Hematopoietic multipotent progenitor cell treated with erythropoietin and hydrocortisone succinate and interleukin-3 and kit ligand, for 17 days (in vitro differentiated cells): ENCODE measurements at regions not wholly inside any gene's neighbourhood (a gene's known extent, or its start where the extent isn't known, plus 50 kb on each side); places are given as distances from the start of the nearest gene placed in this dataset.

Experiments used
- DNase-seq: peaks from one replicate; pipeline ENCODE4 v3.0.0-alpha.2; 2015; ENCODE audit warnings: low spot score

DNA sequence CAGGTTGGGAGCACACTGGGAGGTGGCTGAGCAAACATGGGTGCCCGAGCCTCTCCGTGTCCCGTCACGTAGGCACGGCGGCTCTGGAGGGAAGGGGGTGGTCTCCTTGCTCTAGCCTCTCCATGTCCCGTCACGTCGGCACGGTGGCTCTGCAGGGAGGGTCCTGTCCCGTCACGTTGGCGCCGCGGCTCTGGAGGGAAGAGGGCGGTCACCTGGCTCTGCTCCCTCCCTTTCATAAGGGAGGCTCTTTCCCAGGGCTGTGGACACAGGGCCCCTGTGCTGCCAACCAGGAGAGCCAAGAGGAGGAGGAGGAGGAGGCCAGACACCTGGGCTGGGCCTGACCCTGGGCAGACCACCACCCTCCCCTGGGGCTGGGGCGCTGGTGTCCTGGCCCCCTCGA, 1173.7 kb downstream of the BRD1 start:
- DNase-seq: no peak

DNA sequence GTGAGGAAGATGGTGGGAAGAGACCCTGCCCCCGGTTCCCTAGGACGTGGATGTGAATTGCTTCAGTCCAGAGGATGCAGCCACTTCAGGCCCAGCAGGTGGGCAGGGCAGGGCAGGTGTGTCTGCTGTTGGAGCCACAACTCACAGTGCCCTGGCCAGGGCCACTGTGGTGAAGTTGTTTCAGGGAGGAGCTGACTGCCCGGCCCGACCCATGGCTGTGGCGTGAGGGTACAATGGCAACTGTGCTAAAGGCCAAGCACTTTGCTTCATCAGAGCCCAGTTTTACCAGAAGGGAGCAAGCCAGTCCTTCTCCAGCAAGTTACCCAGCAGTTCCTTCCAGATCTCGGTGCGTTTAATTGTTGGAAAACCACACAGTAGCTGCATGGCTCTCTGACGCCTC, 1174.4 kb downstream of the BRD1 start:
- DNase-seq: no peak

DNA sequence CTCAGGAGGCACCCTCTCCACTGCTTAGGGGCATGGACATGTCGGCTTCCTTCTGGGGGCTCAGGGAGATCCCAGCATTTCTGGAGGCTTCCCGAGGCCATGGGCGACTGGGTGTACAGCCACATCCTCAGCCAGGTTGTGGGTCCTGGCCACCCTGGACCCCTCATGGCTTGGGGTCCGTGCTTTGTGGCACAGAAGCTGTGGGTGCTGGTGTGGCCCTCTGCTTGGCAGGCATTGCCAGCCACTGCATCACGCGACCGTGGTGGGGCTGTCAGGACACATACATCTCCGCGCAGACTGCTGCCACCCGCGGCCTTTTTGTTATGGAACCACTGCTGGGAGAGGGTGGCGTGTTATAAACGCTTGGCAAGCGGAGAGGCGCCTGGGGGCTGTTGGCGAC, 1174.9 kb downstream of the BRD1 start:
- DNase-seq: no peak

DNA sequence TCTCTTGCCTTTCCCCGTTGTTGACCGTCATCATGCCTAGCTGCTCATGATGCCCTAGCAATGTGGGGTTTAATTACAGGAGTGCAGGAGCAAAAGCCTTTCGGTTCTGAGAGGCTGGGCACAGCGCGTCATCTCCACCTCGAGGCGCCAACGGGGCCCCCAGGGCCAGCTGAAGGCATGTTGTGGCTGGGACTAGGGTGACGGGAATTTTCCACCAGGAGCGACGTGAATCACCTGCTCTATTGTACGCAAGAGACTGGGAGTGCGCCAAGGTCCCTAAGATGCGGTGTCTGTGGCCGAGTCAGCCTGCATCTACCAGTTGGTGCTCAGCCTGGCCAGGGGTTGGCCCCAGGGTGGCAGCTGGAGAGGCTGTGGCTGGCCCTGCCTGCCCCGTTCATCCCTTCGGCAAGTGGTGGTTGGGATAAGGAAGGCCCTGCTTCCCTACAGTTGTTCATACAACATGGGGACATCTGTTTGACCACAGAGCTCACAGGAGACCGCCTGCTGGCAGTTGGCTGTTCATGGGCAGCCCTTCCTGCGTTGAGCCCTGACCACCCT, 1175.6 kb downstream of the BRD1 start:
- no peak for DNase-seq

DNA sequence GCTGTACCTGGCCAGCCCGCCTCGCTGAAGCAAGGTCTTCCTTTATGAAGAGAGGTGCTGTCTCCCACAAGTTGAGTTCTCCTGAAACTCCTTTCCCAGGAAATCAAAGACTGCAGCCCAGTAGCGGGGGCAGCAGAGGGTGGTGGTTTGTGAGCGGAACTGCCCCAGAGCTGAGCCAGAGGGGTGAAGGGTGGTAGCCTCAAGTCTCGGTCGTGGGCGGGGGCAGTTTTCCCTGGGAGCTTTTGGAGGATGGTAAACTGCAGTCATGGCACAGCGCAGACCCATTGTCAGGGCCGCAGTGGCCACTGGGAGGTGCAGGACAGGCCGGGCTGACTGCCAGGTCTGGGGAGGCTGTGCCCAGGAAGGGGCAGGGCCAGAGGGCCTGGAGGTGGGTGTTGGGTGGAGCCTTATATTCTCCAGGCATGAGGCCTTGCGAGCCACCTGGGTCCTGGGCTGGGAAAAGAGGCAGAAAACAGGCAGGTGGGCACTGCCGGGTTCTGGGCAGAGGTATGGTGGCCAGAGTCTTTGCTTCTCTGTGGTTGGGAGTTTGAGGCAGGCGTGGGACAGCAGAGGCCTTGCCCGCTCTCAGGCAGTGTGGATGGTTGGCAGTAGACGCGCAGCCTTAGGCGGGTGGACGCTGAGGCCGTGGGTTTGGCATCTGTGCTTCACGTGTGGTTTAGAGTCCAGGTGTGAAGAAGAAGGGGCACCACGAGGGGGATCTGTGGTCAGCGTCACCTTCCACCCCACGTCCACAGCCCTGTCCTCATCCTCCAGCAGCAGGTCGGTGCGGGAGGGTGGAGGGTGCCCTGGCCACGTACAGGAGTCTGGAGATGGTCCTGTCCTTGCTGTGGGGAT, 1176.4 kb downstream of the BRD1 start:
- DNase-seq: no peak

DNA sequence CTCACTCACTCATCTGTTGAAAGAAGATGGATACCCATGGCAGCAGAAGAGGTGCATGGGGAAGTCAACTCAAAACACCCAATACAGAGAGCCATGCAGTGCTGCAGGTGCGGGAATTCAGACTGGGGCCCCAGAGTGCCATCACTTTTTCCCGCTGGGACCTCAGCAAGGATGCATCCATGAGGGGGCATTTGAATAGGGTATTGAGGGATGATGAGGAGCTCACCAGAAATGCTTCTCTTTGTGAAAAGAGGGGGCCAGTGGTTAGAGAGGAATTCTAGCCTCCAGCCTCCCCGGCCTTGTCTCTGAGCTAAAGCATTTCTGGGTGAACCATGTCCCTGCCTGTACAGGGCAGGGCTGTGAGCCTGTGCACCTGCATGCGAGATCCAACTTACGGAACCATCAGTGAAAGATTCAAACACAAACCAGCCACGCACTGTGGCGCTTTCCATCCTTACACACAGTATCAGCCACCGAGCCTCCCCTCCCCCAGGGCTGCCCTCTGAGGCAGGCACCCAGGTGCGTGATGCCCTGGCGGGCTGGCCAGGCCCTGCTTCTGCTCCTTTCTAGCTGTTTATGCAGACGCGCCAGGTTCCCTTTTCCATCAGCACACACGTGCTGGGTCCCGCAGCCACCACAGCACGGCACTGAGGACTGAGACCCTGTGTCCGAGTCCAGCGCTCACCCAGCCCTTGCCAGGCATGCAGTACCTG, 1177.2 kb downstream of the BRD1 start:
- no peak for DNase-seq

DNA sequence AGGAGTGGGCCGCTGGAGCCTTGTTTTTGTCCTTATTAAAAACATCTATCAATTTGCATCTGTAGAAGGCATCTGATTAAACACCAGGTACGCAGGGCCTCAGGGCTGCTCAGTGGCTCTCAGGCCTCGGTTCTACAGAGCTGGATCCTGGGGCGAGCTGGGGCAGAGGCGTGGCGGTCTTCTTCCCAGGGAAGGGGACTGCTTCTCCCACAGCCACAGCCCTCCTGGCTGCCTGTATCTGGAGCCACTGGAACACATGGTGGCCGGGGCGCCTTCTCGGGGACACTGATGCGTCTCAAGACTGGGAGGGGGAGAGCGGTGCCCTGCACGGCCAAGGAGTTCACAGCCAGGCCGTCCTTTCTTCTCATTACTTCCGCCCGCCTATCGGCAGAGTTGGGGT, 1178.2 kb downstream of the BRD1 start:
- DNase-seq: no peak

DNA sequence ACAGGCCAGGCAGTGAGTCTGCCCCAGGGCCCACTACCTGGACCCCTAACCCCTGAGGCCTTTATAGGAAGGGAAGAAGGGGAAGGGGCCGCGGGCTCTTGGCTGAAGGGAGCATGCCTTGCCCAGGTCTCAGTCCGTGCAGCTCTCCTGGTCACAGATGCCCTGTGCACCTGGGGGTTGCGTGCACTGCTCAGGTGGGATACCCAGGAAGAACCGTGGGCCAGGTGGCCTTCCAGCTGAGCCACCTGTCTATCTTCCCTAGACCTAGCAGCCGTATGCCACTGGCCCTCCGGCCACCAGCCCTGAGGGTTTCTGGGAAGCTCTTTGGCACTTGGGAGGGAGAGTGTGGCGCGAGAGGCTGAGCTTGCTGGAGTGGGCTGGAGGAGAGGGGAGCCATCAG, 1178.6 kb downstream of the BRD1 start:
- no peak for DNase-seq

DNA sequence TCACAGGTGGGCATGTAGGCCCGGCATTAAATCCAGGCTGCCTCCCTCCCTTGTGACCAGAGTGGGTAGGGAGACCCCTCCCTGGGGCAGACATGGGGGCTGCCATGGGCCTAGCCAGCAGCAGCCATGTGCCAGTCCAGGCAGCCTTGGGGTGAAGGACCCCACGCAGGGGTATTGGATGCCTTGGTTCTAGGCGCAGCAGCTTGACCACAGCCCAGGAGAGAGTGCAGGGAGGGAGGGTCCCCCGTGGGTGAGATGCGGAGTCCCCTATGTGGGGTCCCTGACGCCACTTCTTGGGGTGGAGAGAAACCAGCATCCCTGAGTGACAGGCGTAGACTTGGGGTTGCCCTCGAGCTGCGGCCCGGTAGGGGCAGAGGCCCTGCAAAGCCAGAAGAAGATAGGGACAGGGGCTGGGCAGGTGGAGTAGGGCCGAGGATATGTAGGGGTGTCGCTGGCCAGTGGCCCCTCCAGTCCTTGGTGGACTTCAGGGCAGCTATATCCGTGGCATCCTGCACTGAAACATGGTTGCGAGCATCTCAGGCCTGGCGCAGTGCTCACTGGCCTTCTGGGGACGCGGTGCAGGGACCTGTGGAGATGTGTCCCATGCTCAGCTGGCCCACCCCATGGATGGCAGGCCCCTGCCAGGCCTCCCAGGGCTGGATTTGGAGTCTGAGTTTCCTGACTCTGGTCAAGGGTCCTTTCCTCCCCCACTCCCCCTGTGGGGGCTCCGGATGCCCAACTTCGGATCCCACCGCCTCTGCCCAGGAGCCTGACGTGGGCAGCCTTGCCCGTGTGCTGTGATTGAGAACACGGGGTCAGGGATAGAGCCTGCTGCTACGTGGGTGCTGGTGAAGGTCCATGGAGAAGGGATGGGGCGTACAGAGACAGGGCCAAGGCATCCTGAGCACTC, 1179.8 kb downstream of the BRD1 start:
- no peak for DNase-seq

DNA sequence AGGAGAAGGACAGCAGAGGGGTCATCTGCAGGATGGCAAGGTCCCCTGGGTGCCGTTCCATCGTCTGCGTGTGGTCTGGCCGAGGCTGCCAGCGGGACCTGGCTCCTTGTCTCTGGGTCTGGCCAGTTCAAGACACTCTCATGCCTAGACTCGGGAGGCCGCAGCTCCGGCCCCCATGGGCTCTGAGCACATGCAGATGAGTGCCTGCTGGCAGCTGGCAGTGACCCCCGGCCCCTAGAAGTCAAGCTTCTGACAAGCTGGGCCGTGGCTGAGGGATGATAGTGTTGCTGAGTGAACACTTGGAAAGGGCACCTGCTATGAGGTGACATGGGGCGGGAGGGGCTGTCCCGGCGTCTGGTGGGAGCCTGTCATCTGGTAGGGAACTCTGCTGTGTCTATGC, 1180.6 kb downstream of the BRD1 start:
- DNase-seq: no peak

DNA sequence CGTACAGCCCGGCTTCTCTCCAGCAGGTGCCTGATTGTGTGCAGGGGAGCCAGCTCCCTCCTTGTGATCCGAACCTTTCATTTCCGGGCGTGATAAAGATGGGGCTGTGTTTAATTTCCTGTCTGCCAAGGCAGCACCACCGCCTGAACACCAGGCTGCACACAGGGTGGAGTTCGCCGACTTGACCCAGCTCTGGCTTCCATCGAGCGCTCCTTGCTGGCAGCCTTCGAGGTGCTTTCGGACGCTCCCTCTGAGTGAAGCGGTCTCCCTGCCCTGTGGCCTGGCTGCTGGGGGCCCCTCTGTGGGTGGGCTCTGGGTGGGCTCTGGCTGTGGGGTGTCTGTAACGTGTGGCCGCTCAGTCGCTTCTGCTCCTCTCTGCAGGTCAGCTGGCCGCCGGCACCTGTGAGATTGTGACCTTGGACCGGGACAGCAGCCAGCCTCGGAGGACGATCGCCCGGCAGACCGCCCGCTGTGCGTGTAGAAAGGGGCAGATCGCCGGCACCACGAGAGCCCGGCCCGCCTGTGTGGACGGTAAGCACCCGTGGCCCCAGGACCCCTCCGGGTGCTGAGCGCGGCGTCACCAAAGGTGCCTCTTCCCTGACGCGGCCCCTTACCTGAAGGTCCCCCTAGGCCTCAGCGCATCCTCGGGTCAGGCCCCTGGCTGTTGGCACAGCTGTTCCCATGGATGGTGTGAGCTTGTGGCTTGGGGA, 1181.3 kb downstream of the BRD1 start:
- no peak for DNase-seq

DNA sequence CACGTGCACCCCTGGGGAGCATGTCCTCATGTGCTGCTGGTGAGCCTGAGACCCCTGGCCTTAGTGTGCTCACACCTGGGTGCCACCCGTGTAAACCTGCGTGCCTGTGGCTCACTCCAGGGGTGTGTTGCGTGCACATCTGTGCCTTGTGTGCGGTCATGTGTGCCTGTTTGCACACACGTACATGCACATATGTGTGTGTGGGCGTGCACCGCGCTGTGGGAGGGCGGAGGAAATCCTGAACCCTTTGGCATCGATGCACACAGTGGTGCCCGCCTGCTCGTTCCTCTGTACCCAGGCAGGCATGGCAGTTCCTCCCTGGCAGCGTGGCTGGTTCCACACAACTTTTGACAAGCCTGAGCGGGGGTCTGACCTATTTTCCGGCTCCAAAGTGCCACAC, 1181.9 kb downstream of the BRD1 start:
- DNase-seq: no peak

DNA sequence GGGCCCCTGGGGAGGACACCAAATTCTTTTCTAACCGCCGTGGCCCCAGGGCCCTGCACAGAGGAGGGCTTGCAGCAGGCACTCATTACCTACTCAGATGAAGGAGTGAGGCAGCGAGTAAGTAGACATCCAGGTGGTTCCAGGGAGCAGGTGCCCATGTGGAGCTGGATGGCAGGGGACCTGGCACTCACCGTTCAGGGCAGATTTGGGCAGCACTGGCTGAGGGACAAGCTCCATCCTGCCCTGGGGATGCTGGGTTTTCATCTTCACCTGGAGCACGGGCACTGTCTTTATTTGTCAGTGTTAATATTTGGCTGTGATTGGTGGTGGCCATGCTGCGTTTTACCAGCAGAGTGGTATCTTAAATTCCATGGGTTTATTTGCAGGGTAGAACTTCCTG, 1182.7 kb downstream of the BRD1 start:
- no peak for DNase-seq

DNA sequence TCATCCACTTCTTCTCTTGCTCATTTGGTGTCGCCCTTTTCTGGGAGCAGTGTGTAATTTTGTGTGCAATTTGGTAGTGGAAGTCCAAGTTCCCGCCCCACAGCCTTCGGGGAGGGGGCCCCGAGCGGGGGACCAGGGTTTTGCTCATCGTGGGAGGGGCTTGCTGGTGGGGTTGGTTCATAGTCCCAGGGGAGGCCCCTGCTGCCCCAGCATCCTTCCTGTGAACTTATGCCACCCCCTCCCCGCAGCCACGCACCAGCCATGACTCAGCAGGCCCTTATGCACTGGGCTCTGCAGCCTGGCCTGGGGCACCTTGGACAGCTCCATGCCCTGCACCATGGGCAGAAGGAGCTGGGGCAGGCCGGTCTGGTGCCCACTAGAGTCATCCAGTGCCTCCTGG, 1183.6 kb downstream of the BRD1 start:
- no peak for DNase-seq

DNA sequence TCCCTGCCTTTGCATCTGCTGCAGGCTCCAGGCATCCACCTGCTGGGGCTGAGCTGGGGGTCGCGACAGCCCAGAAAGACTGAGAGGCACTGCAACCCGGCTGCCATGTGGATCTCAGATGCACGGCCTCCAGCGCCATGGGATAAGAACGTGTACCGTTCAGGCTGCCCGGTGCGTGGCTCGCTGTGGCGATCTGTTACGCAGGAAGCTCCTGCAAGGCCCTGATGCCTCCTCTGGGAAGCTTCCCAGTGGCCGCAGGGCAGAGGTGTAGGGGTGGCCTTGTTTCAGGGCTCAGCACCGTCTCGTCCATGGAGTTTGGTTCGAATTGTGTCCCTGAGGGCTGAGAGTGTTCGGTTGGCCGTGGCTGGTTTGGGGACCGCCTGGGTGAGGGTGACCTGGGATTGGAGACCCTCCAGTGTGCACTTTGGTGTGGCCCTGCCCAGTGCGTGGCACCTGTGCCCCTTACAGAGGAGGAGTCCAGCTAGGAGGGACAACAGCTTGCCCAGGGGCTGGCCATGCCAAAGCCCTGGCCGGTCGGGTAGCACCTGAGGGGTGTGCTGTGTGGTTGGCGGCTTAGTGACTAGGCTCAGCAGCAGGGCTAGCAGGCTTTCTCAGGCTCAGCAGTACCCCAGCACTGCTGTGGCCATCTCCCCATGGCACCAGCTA, 1184.5 kb downstream of the BRD1 start:
- no peak for DNase-seq

DNA sequence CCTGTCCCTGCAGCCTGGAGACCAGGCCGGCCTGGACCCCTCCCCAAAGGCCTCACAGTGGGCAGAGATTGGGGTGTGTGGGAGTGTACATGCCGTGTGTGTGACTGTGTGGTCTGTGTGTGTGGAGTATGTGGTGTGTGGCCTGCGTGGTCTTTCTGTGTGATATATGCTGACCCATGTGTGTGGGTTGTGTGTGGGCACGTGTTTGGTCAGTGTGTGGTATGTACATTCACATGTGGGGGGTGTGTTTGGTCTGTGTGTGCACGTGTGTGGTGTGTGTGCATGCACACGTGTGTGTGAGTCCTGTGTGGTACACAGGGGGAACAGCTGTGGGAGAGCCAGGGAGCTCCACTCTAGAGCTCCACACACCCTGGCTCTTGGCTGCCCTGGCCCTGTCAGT, 1185.1 kb downstream of the BRD1 start:
- DNase-seq: no peak

DNA sequence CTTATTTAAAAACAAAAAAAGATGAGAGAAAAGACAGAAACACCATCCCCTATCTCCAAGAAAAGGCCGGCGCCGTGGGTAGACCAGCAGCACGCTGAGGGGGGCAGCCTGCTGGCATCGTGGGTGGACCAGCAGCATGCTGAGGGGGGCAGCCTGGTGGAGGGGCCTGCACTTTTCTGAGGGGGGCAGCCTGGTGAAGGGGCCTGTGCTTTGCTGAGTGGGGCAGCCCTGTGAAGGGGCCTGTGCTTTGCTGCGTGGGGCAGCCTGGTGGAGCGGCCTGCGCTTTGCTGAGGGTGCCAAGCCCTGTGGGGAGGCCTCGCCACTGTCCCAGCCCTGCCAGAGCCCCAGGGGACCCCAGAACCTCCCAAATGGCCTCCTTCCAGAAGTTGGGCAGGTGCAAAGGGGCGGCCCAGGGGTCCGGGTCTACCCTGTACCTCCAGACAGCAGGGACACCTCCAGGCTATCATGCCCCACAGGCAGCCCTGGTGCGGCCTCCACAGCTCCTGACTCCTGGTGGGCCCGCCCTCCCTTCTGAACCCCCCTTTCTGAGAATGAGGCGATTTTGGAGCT, 1185.7 kb downstream of the BRD1 start:
- DNase-seq: no peak

DNA sequence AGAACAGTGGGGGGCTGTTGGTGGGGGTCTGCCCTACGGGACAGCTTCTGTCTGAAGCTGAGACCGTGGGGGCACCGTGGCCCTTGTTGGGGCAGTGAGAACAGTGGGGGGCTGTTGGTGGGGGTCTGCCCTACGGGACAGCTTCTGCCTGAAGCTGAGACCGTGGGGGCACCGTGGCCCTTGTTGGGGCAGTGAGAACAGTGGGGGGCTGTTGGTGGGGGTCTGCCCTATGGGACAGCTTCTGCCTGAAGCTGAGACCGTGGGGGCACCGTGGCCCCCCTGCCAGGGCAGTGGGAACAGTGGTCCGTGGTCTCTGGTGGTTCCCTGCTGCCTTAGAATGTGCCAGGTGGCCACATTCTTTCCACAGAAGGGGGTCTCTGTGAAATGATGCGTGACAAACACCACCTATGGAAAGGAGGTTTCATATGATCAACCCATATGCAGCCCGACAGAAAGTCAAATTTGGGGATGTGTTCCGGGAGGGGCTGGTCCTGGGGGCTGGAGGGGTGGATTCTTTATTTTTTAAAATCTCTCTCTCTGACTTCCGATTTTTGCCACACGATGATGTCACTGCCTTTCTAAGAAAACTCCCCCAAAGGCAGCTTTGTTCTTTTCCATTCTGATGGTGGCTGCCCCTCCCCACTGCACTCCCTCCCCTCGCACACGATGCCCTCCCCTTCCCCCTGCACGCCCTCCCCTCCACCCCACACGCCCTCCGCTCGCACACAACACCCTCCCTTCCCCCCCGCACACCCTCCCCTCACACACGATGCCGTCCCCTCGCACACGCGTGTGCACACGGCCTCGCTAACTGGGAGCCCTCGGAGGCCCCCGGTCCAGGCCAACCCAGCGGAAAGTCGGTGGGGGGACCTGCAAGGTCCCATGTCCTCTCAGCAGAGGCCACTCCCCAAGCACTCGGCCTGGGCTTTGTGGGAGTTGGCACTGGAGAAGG, 1186.5 kb downstream of the BRD1 start:
- DNase-seq: no peak

DNA sequence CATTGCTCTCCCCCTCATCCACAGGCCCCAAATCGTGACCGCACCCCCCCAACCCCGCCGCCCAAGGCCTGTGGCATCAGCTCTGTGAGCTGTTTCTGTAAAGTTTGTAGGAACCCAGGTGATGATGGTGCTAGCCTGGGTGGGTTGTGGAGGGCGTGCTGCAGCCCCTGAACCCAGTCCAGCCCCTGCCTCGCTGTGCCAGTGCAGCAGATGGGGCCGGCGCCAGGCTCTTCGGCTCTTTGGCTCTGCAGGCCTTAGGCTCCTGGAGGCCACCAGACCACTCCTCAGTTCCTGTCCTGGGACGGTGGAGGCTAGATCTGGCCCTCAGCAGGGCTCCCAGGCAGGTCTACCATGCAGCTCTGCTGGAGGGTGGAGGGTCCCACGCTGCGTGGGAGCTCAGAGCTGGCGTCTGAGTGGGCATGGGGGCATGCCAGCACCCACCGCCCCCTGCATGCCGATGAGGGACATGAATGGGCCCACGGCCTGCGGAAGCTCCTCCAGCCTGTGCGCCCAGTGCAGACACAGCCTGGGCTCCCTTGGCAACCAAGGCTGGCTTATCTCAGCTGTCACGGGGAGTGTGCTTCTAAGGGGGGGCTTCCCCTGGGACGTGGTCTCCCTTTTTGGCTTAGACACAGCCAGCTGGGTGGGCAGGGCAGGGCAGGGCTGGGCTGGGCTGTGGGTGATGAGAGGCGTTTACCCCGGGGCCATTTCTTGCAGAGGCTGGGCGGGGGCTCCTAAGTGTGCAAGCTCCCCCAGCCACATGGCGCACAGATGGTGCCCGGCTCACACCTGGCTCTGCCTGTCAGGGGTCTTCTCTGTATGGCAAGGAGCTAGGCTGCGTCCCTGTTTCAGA, 1187.6 kb downstream of the BRD1 start:
- DNase-seq: no peak
